Ovary (tissue), 7 donors: ENCODE measurements at regions not wholly inside any gene's neighbourhood (a gene's known extent, or its start where the extent isn't known, plus 50 kb on each side); places are given as distances from the start of the nearest gene placed in this dataset.

Experiments used
- DNase-seq, 5 donors: peaks; one replicate each; pipeline ENCODE4 v3.0.0-alpha.2; 2019 to 2020
- H3K27ac ChIP-seq, 2 donors: fragments of 200-600 bp; one replicate each; pipeline versions ENCODE4 v1.5.1 to v1.8.0; 2019 to 2022
- H3K27me3 ChIP-seq: fragments of 200-600 bp; one replicate; pipeline ENCODE4 v1.8.0; 2022
- H3K36me3 ChIP-seq: fragments of 200-600 bp; sonication (generic); one replicate; pipeline ENCODE4 v1.5.1; 2019
- H3K4me1 ChIP-seq: one replicate; pipeline ENCODE4 v1.8.1; 2013; ENCODE audit warnings: mild to moderate bottlenecking, moderate library complexity; ENCODE audit not compliant: insufficient read depth
- H3K4me3 ChIP-seq: fragments of 200-600 bp; sonication (generic); one replicate; pipeline ENCODE4 v1.5.1; 2017
- H3K9me3 ChIP-seq, 2 donors: fragments of 200-600 bp in 1 of 2; sonication (generic) in 1 of 2; one replicate each; pipeline versions ENCODE4 v1.5.1 to v1.8.1; 2013 to 2019; ENCODE audit warnings: mild to moderate bottlenecking in 1 of 2, moderate library complexity in 1 of 2
- CTCF ChIP-seq, 3 donors: fragments of 450-650 bp in 2 of 3; fragments of 200-600 bp in 1 of 3; IDR thresholded peaks; one replicate each; pipeline versions ENCODE4 v1.5.1 to v1.8.0; 2016 to 2022; ENCODE audit warnings: antibody characterized with exemption in 3 of 3, mild to moderate bottlenecking in 1 of 3
- EP300 ChIP-seq: sonication (generic); formaldehyde crosslinking; IDR thresholded peaks from one replicate; pipeline ENCODE4 v1.6.1; 2017; ENCODE audit warnings: antibody characterized with exemption
- POLR2A ChIP-seq: fragments of 450-650 bp; IDR thresholded peaks from one replicate; pipeline ENCODE4 v1.6.1; 2017; ENCODE audit warnings: antibody characterized with exemption, mild to moderate bottlenecking, moderate library complexity
- WGBS, 3 donors: extraction: QIAGEN DNeasy Blood & Tissue Kit in 1 of 3; methylation state at CpG; one replicate each; pipeline versions ENCODE4 v1.1.5 to v1.1.7; 2013 to 2017; 5-methylcytosine and 5-hydroxymethylcytosine counted together
- intact Hi-C, 4 donors: fragments of 100-400 bp; cut with DNase I; formaldehyde crosslinking; loops; one replicate each; pipeline versions ENCODE4 v1.11.0 to v1.15.1; 2022 to 2023
- donor health status: DM: no; HTN: no; CAD: no; lungs with moderate emphysema.
- donor health status: DM: no; HTN: no; CAD: no.
- donor health status: Bipolar disorder and iron deficiency.
- donor health status: DM: no; HTN: no; CAD: no.
- donor health status: DM: yes; HTN: yes; CAD: no.

- no peaks in the 10 kb centered on the region for H3K9me3 ChIP-seq
- 37 to 48% (median 38%) methylated on average over 2 of the region's 2 CpGs for WGBS, 3 donors
- no peaks in the 10 kb centered on the region for H3K27me3 ChIP-seq
- peaks cover 13% of the 10 kb centered on the region for H3K4me1 ChIP-seq
- no peak overlapping the region for H3K27ac ChIP-seq
- H3K36me3 ChIP-seq: no peaks in the 10 kb centered on the region
- intact Hi-C loops: no loop called here
- H3K4me3 ChIP-seq: no peak overlapping the region
- no peak for DNase-seq
- TF ChIP-seq CTCF (IDR thresholded peaks at IDR 0.05) (no peak), POLR2A (no peak), EP300 (no peak)
Observed at GRCh38 chr9:129434187-129434586, 186.7 kb downstream of the C9orf50 start.

- peak in 1 of 5 donors; percentile 49 for DNase-seq
- no peaks in the 10 kb centered on the region for H3K27me3 ChIP-seq
Observed at GRCh38 chr9:129432297-129433154, 188.4 kb downstream of the C9orf50 start.

GRCh38 chr9:129430940-129431643, 189.8 kb downstream of the C9orf50 start:
- DNase-seq: peak in 1 of 5 donors; percentile 30
- H3K27ac ChIP-seq: no peak overlapping the region
- peaks cover 10% of the 10 kb centered on the region for H3K4me1 ChIP-seq
- H3K36me3 ChIP-seq: no peaks in the 10 kb centered on the region
- intact Hi-C loops: no loop called here
- no peak overlapping the region for H3K4me3 ChIP-seq
- no peak for TF ChIP-seq EP300
- TF ChIP-seq CTCF (IDR thresholded peaks at IDR 0.05): no peak
- no peak for TF ChIP-seq POLR2A
- no peaks in the 10 kb centered on the region for H3K27me3 ChIP-seq
- 84 to 91% (median 86%) methylated on average over 18 of the region's 18 CpGs for WGBS, 3 donors
- no peaks in the 10 kb centered on the region for H3K9me3 ChIP-seq

More at GRCh38 chr9:129432297-129433154, 188.4 kb downstream of the C9orf50 start:
- no peak overlapping the region for H3K4me3 ChIP-seq
- intact Hi-C loops: no loop called here
- peak overlapping the region; percentile 17 to 41 for H3K27ac ChIP-seq
- H3K4me1 ChIP-seq: peaks cover 14% of the 10 kb centered on the region
- no peaks in the 10 kb centered on the region for H3K36me3 ChIP-seq
- TF ChIP-seq CTCF (IDR thresholded peaks at IDR 0.05) (no peak), POLR2A (no peak), EP300 (no peak)
- no peaks in the 10 kb centered on the region for H3K9me3 ChIP-seq
- WGBS, 3 donors: 56 to 57% (median 57%) methylated on average over 15 of the region's 15 CpGs

- peak overlapping the region in 1 of 2 donors; percentile 47 for H3K27ac ChIP-seq
- TF ChIP-seq EP300: no peak
- no peak for TF ChIP-seq CTCF (IDR thresholded peaks at IDR 0.05)
- no peak for TF ChIP-seq POLR2A
- no peak for DNase-seq
- H3K4me3 ChIP-seq: no peak overlapping the region
- peaks cover 10% of the 10 kb centered on the region for H3K4me1 ChIP-seq
- H3K36me3 ChIP-seq: no peaks in the 10 kb centered on the region
- H3K27me3 ChIP-seq: no peaks in the 10 kb centered on the region
- intact Hi-C loops: no loop called here
- H3K9me3 ChIP-seq: no peaks in the 10 kb centered on the region
- WGBS, 3 donors: 74 to 86% (median 81%) methylated on average over 9 of the region's 9 CpGs
Observed at GRCh38 chr9:129428864-129429577, 191.9 kb downstream of the C9orf50 start.
